NCI-H774 (cell line): ENCODE measurements at regions not wholly inside any gene's neighbourhood (a gene's known extent, or its start where the extent isn't known, plus 50 kb on each side); places are given as distances from the start of the nearest gene placed in this dataset.

Experiments
- DNase-seq: peaks from one replicate; lab custom pipeline; 2025; lab: John Stamatoyannopoulos, UW

GRCh38 chr10:43959364-43960134, 310.9 kb upstream of the ZNF32 start:
- no peak for DNase-seq

DNA sequence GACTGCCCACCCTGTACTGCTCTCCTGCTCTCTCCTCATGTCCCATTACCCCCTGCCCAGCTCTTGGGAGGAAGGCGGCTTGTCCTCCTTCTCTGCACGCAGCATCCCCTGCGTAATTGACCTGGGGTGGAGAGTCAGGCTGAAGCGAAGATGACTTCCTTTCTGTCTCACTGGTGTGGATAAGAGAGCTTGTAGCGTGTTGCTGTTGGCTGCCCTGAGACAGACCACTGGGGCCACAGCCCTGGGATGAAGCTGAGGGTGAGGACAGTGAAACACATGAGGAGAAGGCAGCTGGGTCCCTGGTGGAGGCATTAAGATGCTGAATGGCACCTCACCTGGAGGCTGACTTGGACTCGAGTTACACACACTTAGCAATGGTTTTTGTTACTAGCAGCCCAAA, 310.3 kb upstream of the ZNF32 start:
- no peak for DNase-seq

- no peak for DNase-seq
These were observed 309.4 kb upstream of the ZNF32 start for GRCh38 chr10:43958071-43958432.

DNA sequence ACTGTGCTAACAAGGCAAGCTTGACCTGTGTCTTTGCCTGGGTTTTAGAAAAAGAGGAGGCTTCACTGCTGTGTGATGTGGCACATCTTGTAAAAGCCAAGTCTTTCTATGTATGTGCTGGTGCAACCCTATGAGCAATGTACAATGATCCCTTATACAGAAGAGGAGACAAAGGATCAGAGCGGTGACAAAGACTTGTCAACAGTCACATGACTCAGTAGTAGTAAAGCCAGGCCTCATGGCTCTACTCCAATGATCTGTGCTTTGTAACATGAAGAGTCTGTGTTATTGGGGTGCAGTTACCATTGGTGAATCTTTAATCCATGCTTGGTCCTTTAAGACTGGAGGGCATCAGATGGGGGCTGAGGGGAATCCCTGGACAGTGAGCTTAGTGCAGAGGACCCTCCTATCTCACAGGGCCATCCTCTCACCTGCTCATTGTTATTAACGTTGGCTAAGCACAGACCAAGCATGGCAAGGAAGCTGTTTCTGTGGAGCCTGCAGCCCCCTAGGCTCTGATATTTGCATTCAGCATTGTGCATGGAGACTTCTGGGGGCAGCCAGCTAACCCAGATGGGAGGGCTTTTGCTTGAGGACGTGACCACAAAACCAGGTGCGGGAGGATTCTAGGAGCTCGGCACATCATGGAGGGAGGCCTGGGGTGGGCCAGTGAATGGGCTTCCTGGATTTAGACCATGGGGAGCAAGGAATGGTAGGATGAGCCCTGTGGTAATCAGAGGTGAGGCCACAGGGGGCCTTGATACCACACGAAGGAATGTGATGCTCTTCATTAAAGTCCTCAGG, 308.8 kb upstream of the ZNF32 start:
- DNase-seq, result no peak

DNA sequence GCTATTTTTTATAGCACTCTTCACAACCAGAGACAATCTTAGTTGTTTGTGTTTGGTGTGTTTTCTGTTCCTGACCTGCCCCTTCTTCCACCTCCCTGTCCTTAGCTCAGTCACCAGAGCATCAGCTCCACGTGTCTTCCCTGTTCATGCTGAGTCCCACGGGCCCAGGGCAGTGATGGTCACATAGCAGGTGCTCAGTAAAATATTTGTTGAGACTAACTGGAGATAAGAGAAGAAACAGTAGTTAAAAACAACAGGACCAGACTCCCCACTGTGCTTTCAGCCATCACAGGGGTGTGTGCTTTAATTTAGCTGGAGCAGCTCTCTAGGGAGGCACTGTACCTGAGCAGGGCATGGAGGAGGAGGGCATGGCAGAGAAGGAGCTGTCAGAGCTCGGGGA, 307.3 kb upstream of the ZNF32 start:
- DNase-seq, result no peak

DNA sequence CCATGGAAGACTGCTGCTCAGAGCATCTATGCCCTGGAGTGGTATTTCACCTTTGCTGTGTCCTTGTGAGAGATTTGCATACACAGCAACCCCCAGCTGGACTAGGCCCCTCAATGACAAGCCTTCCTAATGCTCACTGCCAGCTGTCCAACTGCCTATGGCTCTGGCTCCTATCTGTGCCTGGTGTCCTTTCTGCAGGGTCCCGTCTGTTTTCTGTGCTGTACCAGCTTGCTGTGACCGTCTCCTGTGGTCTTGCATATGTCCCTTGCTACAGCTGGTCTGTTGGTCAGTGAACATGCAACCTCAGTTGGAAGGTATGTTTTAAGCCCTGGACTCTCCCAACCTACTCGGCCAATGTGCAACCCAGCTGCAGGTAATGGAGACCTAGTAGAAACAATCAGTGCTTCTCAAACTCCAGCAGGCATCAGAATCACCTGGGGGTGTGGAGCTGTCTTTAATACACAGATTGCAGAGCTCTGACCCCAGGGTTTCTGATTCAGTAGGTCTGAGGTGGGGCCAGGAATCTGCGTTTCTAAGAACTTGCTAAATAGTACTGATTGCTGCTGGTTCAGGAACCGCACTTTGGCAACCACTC, 306.4 kb upstream of the ZNF32 start:
- no peak for DNase-seq

GRCh38 chr10:43953672-43954071, 305.0 kb upstream of the ZNF32 start:
- DNase-seq, result no peak

- DNase-seq, result no peak
These were observed 304.1 kb upstream of the ZNF32 start for GRCh38 chr10:43952760-43953159.

DNA sequence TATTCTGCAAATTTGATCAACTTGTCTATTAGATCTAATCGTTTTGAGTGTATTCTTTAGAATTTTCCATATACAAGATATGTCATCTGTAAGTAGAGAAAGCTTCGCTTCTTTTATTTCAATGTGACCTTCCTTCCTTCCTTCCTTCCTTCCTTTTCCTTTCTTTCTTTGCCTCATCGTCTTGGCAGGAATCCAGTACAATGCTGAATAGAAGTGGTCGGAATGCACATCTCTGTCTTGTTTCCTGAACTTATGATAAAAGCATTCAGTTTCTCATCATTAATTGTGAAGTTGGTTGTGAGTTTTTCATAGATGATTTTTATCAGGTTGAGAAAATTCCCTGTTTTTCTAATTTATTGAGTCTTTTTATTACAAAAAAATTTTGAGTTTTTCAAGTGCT, 300.7 kb upstream of the ZNF32 start:
- no peak for DNase-seq

GRCh38 chr10:43946445-43946844, 297.8 kb upstream of the ZNF32 start:
- no peak for DNase-seq

DNA sequence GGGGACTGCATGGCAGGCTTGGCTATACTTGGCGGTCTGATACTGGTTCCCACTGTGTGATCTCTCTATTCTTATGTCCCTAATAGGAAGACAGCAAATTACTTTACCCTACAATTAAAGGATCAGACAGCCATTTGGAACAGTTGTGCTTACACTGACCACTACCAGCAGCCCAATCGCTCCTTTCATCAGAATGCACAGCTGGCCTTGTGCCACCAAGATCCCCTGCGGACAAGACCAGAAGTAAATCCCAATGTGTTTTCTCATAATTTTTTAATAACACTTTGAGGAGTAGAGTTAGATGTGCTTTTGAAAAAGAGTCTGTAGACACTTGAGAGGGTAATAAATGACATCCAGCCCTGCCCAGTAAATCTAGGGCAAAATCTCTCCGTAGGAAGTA, 297.2 kb upstream of the ZNF32 start:
- DNase-seq, result no peak

- DNase-seq, result no peak
These were observed 296.5 kb upstream of the ZNF32 start for GRCh38 chr10:43945094-43945730.

DNA sequence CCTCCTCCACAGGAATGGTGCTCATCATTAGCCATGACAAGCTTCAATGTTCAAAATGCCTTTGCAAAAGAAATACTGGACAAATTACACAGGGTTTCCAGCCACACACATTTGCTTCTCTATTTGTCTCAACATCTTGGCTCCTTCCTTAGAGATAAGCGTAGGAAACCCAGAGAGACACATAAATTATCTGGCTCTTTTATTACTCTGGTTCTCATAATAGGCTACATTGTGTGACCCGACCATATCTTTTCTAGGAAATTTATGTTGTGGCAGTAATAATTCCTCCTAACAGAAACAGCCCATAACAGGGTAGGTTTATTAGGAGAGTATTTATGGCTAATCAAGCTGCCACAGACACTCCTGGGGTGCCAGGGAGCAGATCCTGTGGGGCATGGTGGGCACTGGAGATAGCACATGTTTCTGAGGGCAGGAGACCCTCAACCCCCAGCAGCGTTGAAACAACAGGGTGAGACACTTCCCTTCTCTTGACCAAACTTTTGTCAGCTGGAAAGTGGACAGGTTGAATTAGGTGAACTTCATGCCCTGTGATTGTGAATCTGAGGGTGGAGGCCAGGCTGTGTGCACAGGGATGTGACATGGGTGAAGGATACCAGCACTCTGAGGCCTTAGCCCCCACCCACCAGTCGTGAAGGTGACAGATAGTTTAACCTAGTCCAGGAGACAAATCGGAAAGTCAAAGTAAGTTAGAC, 295.9 kb upstream of the ZNF32 start:
- no peak for DNase-seq

GRCh38 chr10:43943818-43944360, 295.2 kb upstream of the ZNF32 start:
- no peak for DNase-seq

- DNase-seq, result no peak
These were observed 294.6 kb upstream of the ZNF32 start for GRCh38 chr10:43943119-43943817.

- DNase-seq, result no peak
These were observed 293.6 kb upstream of the ZNF32 start for GRCh38 chr10:43942096-43942850.

- no peak for DNase-seq
These were observed 292.5 kb upstream of the ZNF32 start for GRCh38 chr10:43940898-43941837.

DNA sequence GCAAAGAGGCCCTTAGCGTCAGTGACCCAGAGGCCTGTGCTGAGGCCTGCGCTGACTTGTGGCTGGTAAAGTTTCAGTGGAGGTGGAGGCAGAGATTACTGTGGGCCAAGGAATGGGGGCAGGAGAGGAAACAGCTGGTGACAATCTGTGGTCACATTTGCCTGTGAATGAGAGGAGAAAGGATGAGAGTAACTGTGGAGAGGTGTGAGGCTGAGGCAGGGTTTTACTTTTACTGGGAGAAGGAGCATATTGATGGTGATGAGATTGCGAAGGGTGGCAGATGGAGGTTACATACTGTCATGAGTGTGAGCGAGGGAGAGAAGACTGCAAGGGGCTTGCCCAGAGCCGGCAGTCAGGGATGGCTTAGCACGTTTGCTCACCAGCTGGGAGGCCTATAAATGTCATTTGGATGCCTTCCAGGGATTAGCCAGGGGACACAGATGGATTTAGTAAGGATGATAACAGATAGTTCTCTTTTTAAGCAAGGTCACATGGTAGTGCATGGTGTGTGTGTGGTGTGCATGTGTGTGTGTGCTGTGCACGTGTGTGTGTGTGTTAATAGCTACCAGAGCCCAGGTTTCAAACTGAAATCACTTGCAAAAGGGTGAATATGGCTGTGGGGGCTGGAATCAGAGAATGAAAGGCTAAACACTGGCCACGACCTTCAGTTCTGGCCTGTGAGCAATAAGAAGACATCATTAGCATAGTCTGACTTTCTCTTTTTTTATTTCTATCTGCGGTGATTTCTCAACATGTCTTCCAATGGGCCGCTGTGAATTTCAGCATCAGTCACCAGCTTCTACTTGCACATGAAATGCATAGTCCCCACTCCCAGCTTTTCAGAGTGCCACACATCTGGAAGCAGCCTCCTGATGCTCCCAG, 291.5 kb upstream of the ZNF32 start:
- DNase-seq, result no peak
